DOHH2 (cell line): ENCODE measurements at regions not wholly inside any gene's neighbourhood (a gene's known extent, or its start where the extent isn't known, plus 50 kb on each side); places are given as distances from the start of the nearest gene placed in this dataset.

Experiments
- H3F3A ChIP-seq: fragments of 200-600 bp; sonication (generic), shearing (Covaris generic); 2 replicates; pipeline ENCODE4 v1.6.0; 2016; ENCODE audit warnings: antibody characterized with exemption, mild to moderate bottlenecking; ENCODE audit not compliant: control insufficient read depth, insufficient read depth
- H3K27ac ChIP-seq: fragments of 200-600 bp; sonication (generic); 2 replicates; pipeline ENCODE4 v1.5.1; 2014; ENCODE audit warnings: low read depth, mild to moderate bottlenecking, low read length, moderate library complexity
- H3K27me3 ChIP-seq: fragments of 200-600 bp; sonication (generic); 2 replicates; pipeline ENCODE4 v1.6.1; 2014; ENCODE audit warnings: mild to moderate bottlenecking, low read length, mixed read lengths; ENCODE audit not compliant: control insufficient read depth
- H3K36me3 ChIP-seq: fragments of 200-600 bp; sonication (generic); 2 replicates; pipeline ENCODE4 v1.6.1; 2014; ENCODE audit warnings: mild to moderate bottlenecking, low read length, moderate library complexity, mixed read lengths; ENCODE audit not compliant: control insufficient read depth
- H3K4me1 ChIP-seq: fragments of 200-600 bp; sonication (generic); 2 replicates; pipeline ENCODE4 v1.6.1; 2014; ENCODE audit warnings: mild to moderate bottlenecking, low read length, mixed read lengths; ENCODE audit not compliant: control insufficient read depth
- H3K4me2 ChIP-seq: fragments of 200-600 bp; sonication (generic); 2 replicates; pipeline ENCODE4 v1.6.0; 2014; ENCODE audit warnings: mild to moderate bottlenecking, low read length, moderate library complexity
- H3K4me3 ChIP-seq: fragments of 200-600 bp; sonication (generic); 2 replicates; pipeline ENCODE4 v1.5.1; 2014; ENCODE audit warnings: mild to moderate bottlenecking, low read length, mixed read lengths
- H3K79me2 ChIP-seq: fragments of 200-600 bp; sonication (generic); 2 replicates; pipeline ENCODE4 v1.6.1; 2014; ENCODE audit warnings: mild to moderate bottlenecking, low read length, mixed read lengths; ENCODE audit not compliant: control insufficient read depth
- H3K9me2 ChIP-seq: fragments of 200-600 bp; sonication (generic); replicated peaks from 2 replicates; pipeline ENCODE4 v1.6.1; 2014; ENCODE audit warnings: mild to moderate bottlenecking, low read length, mixed read lengths; ENCODE audit not compliant: control insufficient read depth
- H3K9me3 ChIP-seq: fragments of 200-600 bp; sonication (generic); 2 replicates; pipeline ENCODE4 v1.6.1; 2014; ENCODE audit warnings: antibody characterized with exemption, low read length, mixed read lengths; ENCODE audit not compliant: control insufficient read depth, insufficient read depth
- H4K20me1 ChIP-seq: fragments of 200-600 bp; sonication (generic); 2 replicates; pipeline ENCODE4 v1.6.0; 2014; ENCODE audit warnings: low read depth, mild to moderate bottlenecking, antibody characterized with exemption, low read length, moderate library complexity; ENCODE audit not compliant: control insufficient read depth, insufficient read depth
- CTCF ChIP-seq: fragments of 200-600 bp; sonication (generic); IDR thresholded peaks from one replicate; pipeline ENCODE4 v1.5.1; 2014; ENCODE audit warnings: antibody characterized with exemption, mild to moderate bottlenecking, low read depth, low read length; ENCODE audit not compliant: poor library complexity, severe bottlenecking
- EZH2phosphoT487 ChIP-seq: fragments of 200-600 bp; sonication (generic); IDR thresholded peaks from 2 replicates; pipeline ENCODE4 v1.6.1; 2017; ENCODE audit warnings: borderline replicate concordance, mild to moderate bottlenecking, antibody characterized with exemption, low read length, moderate library complexity, mixed read lengths

GRCh38 chr6:68054756-68055155 is 580.3 kb upstream of the ADGRB3 start:
- H3K4me3 ChIP-seq = no peak overlapping the region
- H3K79me2 ChIP-seq = no peaks in the 10 kb centered on the region
- no peaks in the 10 kb centered on the region for H3F3A ChIP-seq
- no peaks in the 10 kb centered on the region for H3K4me1 ChIP-seq
- no peaks in the 10 kb centered on the region for H3K9me3 ChIP-seq
- no peaks in the 10 kb centered on the region for H4K20me1 ChIP-seq
- no peak overlapping the region for H3K4me2 ChIP-seq
- no peak overlapping the region for H3K27ac ChIP-seq
- no peak for TF ChIP-seq EZH2phosphoT487
- no peak for TF ChIP-seq CTCF
- no peaks in the 10 kb centered on the region for H3K27me3 ChIP-seq
- H3K36me3 ChIP-seq = no peaks in the 10 kb centered on the region
- H3K9me2 ChIP-seq = no peaks in the 10 kb centered on the region; the same call in 1 of the 2 replicates

- no peaks in the 10 kb centered on the region for H3K79me2 ChIP-seq
- no peak overlapping the region for H3K27ac ChIP-seq
Observed at GRCh38 chr6:68053805-68054373, 581.2 kb upstream of the ADGRB3 start.

GRCh38 chr6:68052234-68052633 is 582.8 kb upstream of the ADGRB3 start:
- TF ChIP-seq EZH2phosphoT487 (no peak), CTCF (no peak)
- Histone ChIP-seq H3K4me2 (no peak overlapping the region), H3F3A (no peaks in the 10 kb centered on the region), H3K4me1 (no peaks in the 10 kb centered on the region), H3K9me2 (no peaks in the 10 kb centered on the region; the same call in 1 of the 2 replicates), H3K27me3 (no peaks in the 10 kb centered on the region), H3K4me3 (no peak overlapping the region), H3K79me2 (no peaks in the 10 kb centered on the region), H3K9me3 (no peaks in the 10 kb centered on the region), H3K27ac (no peak overlapping the region), H3K36me3 (no peaks in the 10 kb centered on the region), H4K20me1 (no peaks in the 10 kb centered on the region)

More at GRCh38 chr6:68053805-68054373, 581.2 kb upstream of the ADGRB3 start:
- no peak for TF ChIP-seq EZH2phosphoT487
- TF ChIP-seq CTCF = no peak
- no peaks in the 10 kb centered on the region for H3K9me3 ChIP-seq
- no peak overlapping the region for H3K4me3 ChIP-seq
- no peak overlapping the region for H3K4me2 ChIP-seq
- no peaks in the 10 kb centered on the region for H4K20me1 ChIP-seq
- H3F3A ChIP-seq = no peaks in the 10 kb centered on the region
- no peaks in the 10 kb centered on the region; the same call in 1 of the 2 replicates for H3K9me2 ChIP-seq
- H3K36me3 ChIP-seq = no peaks in the 10 kb centered on the region
- H3K4me1 ChIP-seq = no peaks in the 10 kb centered on the region
- no peaks in the 10 kb centered on the region for H3K27me3 ChIP-seq
